Dendritic cell treated with granulocyte-macrophage colony-stimulating factor and Interleukin-4, amounts not matched to agents 40 ng/mL and 50 ng/mL, for 4 days (primary cell): ENCODE measurements at regions not wholly inside any gene's neighbourhood (a gene's known extent, or its start where the extent isn't known, plus 50 kb on each side); places are given as distances from the start of the nearest gene placed in this dataset.

Experiments used
- H3K27ac Mint-ChIP-seq: one replicate; pipeline ENCODE4 v1.8.0; 2022; ENCODE audit warnings: mild to moderate bottlenecking, mixed read lengths
- H3K27me3 Mint-ChIP-seq: one replicate; pipeline ENCODE4 v1.8.0; 2022; ENCODE audit warnings: mild to moderate bottlenecking, mixed read lengths
- H3K36me3 Mint-ChIP-seq: one replicate; pipeline ENCODE4 v1.8.0; 2022; ENCODE audit warnings: low read depth, mixed read lengths
- H3K4me1 Mint-ChIP-seq: one replicate; pipeline ENCODE4 v1.8.0; 2022; ENCODE audit warnings: low read depth, mixed read lengths
- H3K4me3 Mint-ChIP-seq: one replicate; pipeline ENCODE4 v1.8.0; 2022; ENCODE audit warnings: mild to moderate bottlenecking, moderate library complexity, mixed read lengths
- H3K9me3 Mint-ChIP-seq: one replicate; pipeline ENCODE4 v1.8.0; 2022; ENCODE audit warnings: mixed read lengths
- intact Hi-C: fragments of 100-400 bp; cut with micrococcal nuclease; formaldehyde crosslinking; loops from one replicate; pipeline ENCODE4 v1.15.0; 2022

GRCh38 chr15:37339437-37339836 lies 239.1 kb upstream of the MEIS2 start:
- Mint-ChIP-seq H3K9me3 (peaks cover 15% of the 10 kb centered on the region), H3K4me1 (no peaks in the 10 kb centered on the region), H3K36me3 (no peaks in the 10 kb centered on the region), H3K27ac (no peak overlapping the region), H3K27me3 (no peaks in the 10 kb centered on the region), H3K4me3 (no peak overlapping the region)
- intact Hi-C loops = loop anchor here (10.0 kb wide), 1 partner anchor 55 kb away; no protein-coding TSS in a partner anchor

- Mint-ChIP-seq H3K4me3 (no peak overlapping the region), H3K27ac (no peak overlapping the region), H3K27me3 (no peaks in the 10 kb centered on the region), H3K4me1 (no peaks in the 10 kb centered on the region), H3K9me3 (peaks cover 15% of the 10 kb centered on the region), H3K36me3 (no peaks in the 10 kb centered on the region)
- intact Hi-C loops = loop anchor here (10.0 kb wide), 1 partner anchor 55 kb away; no protein-coding TSS in a partner anchor
Measured at GRCh38 chr15:37339856-37340255, 239.5 kb upstream of the MEIS2 start.

- H3K4me1 Mint-ChIP-seq = no peaks in the 10 kb centered on the region
- H3K27ac Mint-ChIP-seq = no peak overlapping the region
- no peak overlapping the region for H3K4me3 Mint-ChIP-seq
- H3K27me3 Mint-ChIP-seq = no peaks in the 10 kb centered on the region
- H3K36me3 Mint-ChIP-seq = no peaks in the 10 kb centered on the region
- intact Hi-C loops = no loop called here
- H3K9me3 Mint-ChIP-seq = peaks cover 10% of the 10 kb centered on the region
Measured at GRCh38 chr15:37340438-37340837, 240.1 kb upstream of the MEIS2 start.

- Mint-ChIP-seq H3K9me3 (peaks cover 41% of the 10 kb centered on the region), H3K27ac (no peak overlapping the region), H3K36me3 (no peaks in the 10 kb centered on the region), H3K27me3 (no peaks in the 10 kb centered on the region), H3K4me1 (no peaks in the 10 kb centered on the region), H3K4me3 (no peak overlapping the region)
- intact Hi-C loops = no loop called here
Measured at GRCh38 chr15:37359101-37359892, 258.9 kb upstream of the MEIS2 start.

GRCh38 chr15:37359893-37360290 lies 259.5 kb upstream of the MEIS2 start:
- Mint-ChIP-seq H3K27ac (no peak overlapping the region), H3K36me3 (no peaks in the 10 kb centered on the region), H3K4me3 (no peak overlapping the region), H3K27me3 (no peaks in the 10 kb centered on the region), H3K9me3 (peaks cover 41% of the 10 kb centered on the region), H3K4me1 (no peaks in the 10 kb centered on the region)
- intact Hi-C loops = no loop called here

- Mint-ChIP-seq H3K27me3 (no peaks in the 10 kb centered on the region), H3K4me3 (no peak overlapping the region), H3K27ac (no peak overlapping the region), H3K9me3 (peaks cover 41% of the 10 kb centered on the region), H3K4me1 (no peaks in the 10 kb centered on the region), H3K36me3 (no peaks in the 10 kb centered on the region)
- intact Hi-C loops = no loop called here
Measured at GRCh38 chr15:37360724-37361123, 260.4 kb upstream of the MEIS2 start.

GRCh38 chr15:37361621-37362020 lies 261.3 kb upstream of the MEIS2 start:
- intact Hi-C loops = no loop called here
- Mint-ChIP-seq H3K4me1 (no peaks in the 10 kb centered on the region), H3K27ac (no peak overlapping the region), H3K27me3 (no peaks in the 10 kb centered on the region), H3K36me3 (no peaks in the 10 kb centered on the region), H3K9me3 (peaks cover 39% of the 10 kb centered on the region), H3K4me3 (no peak overlapping the region)

GRCh38 chr15:37362414-37362813 lies 262.1 kb upstream of the MEIS2 start:
- H3K9me3 Mint-ChIP-seq = peaks cover 31% of the 10 kb centered on the region
- H3K27ac Mint-ChIP-seq = no peak overlapping the region
- no peaks in the 10 kb centered on the region for H3K27me3 Mint-ChIP-seq
- H3K36me3 Mint-ChIP-seq = no peaks in the 10 kb centered on the region
- intact Hi-C loops = no loop called here
- no peak overlapping the region for H3K4me3 Mint-ChIP-seq
- no peaks in the 10 kb centered on the region for H3K4me1 Mint-ChIP-seq

- intact Hi-C loops = no loop called here
- Mint-ChIP-seq H3K27me3 (no peaks in the 10 kb centered on the region), H3K4me1 (no peaks in the 10 kb centered on the region), H3K36me3 (no peaks in the 10 kb centered on the region), H3K4me3 (no peak overlapping the region), H3K9me3 (peaks cover 43% of the 10 kb centered on the region), H3K27ac (no peak overlapping the region)
Measured at GRCh38 chr15:37368961-37369360, 268.6 kb upstream of the MEIS2 start.

- Mint-ChIP-seq H3K27ac (no peak overlapping the region), H3K36me3 (no peaks in the 10 kb centered on the region), H3K27me3 (no peaks in the 10 kb centered on the region), H3K4me3 (no peak overlapping the region), H3K4me1 (no peaks in the 10 kb centered on the region), H3K9me3 (peaks cover 44% of the 10 kb centered on the region)
- intact Hi-C loops = no loop called here
Measured at GRCh38 chr15:37370941-37371340, 270.6 kb upstream of the MEIS2 start.

GRCh38 chr15:37372064-37372463 lies 271.7 kb upstream of the MEIS2 start:
- no peak overlapping the region for H3K27ac Mint-ChIP-seq
- no peaks in the 10 kb centered on the region for H3K36me3 Mint-ChIP-seq
- peaks cover 44% of the 10 kb centered on the region for H3K9me3 Mint-ChIP-seq
- no peaks in the 10 kb centered on the region for H3K4me1 Mint-ChIP-seq
- intact Hi-C loops = no loop called here
- no peak overlapping the region for H3K4me3 Mint-ChIP-seq
- H3K27me3 Mint-ChIP-seq = no peaks in the 10 kb centered on the region

- intact Hi-C loops = no loop called here
- Mint-ChIP-seq H3K4me1 (no peaks in the 10 kb centered on the region), H3K27me3 (no peaks in the 10 kb centered on the region), H3K36me3 (no peaks in the 10 kb centered on the region), H3K9me3 (peaks cover 42% of the 10 kb centered on the region), H3K27ac (no peak overlapping the region), H3K4me3 (no peak overlapping the region)
Measured at GRCh38 chr15:37375519-37375918, 275.2 kb upstream of the MEIS2 start.

GRCh38 chr15:37377428-37377827 lies 277.1 kb upstream of the MEIS2 start:
- no peaks in the 10 kb centered on the region for H3K36me3 Mint-ChIP-seq
- no peaks in the 10 kb centered on the region for H3K4me1 Mint-ChIP-seq
- H3K27me3 Mint-ChIP-seq = no peaks in the 10 kb centered on the region
- intact Hi-C loops = no loop called here
- H3K4me3 Mint-ChIP-seq = no peak overlapping the region
- H3K27ac Mint-ChIP-seq = no peak overlapping the region
- H3K9me3 Mint-ChIP-seq = peaks cover 47% of the 10 kb centered on the region

- Mint-ChIP-seq H3K27ac (no peak overlapping the region), H3K9me3 (peaks cover 38% of the 10 kb centered on the region), H3K27me3 (no peaks in the 10 kb centered on the region), H3K4me3 (no peak overlapping the region), H3K36me3 (no peaks in the 10 kb centered on the region), H3K4me1 (no peaks in the 10 kb centered on the region)
- intact Hi-C loops = loop anchor here (10.0 kb wide), 1 partner anchor 60 kb away; no protein-coding TSS in a partner anchor
Measured at GRCh38 chr15:37394402-37395099, 294.2 kb upstream of the MEIS2 start.
